Thoracic aorta (tissue), 2 donors: ENCODE measurements at regions not wholly inside any gene's neighbourhood (a gene's known extent, or its start where the extent isn't known, plus 50 kb on each side); places are given as distances from the start of the nearest gene placed in this dataset.

ENCODE experiments used
- ATAC-seq: fragments of 150-250 bp; one replicate; pipeline ENCODE4 v1.8.0; 2017; ENCODE audit warnings: low read depth; ENCODE audit not compliant: insufficient number of reproducible peaks, low FRiP score
- DNase-seq: peaks from one replicate; pipeline ENCODE4 v3.0.0-alpha.2; 2020; ENCODE audit warnings: low spot score
- H3K27ac ChIP-seq, 2 donors: fragments of 200-600 bp; sonication (generic); 1 replicate in 1 of 2; 2 replicates in 1 of 2; pipeline ENCODE4 v1.5.1; 2016; ENCODE audit warnings: mild to moderate bottlenecking in 2 of 2, moderate library complexity in 2 of 2
- H3K27me3 ChIP-seq: fragments of 200-600 bp; sonication (generic); replicated peaks from 2 replicates; pipeline ENCODE4 v1.6.0; 2016; ENCODE audit warnings: mild to moderate bottlenecking; ENCODE audit not compliant: insufficient read depth
- H3K36me3 ChIP-seq: fragments of 200-600 bp; sonication (generic); one replicate; pipeline ENCODE4 v1.5.1; 2016
- H3K4me1 ChIP-seq, 2 donors: fragments of 200-600 bp; sonication (generic); 1 replicate in 1 of 2; 2 replicates in 1 of 2; pipeline versions ENCODE4 v1.5.1 to v1.6.0; 2016; ENCODE audit warnings: low read depth in 2 of 2, mild to moderate bottlenecking in 1 of 2; ENCODE audit not compliant: control insufficient read depth in 1 of 2
- H3K4me3 ChIP-seq: fragments of 200-600 bp; sonication (generic); 2 replicates; pipeline ENCODE4 v1.5.1; 2016; ENCODE audit warnings: mild to moderate bottlenecking
- H3K9me3 ChIP-seq: fragments of 200-600 bp; sonication (generic); 2 replicates; pipeline ENCODE4 v1.5.1; 2016
- TF ChIP-seq, protein P1 (sequence below): fragments of 200-600 bp; sonication (generic); IDR thresholded peaks from one replicate; pipeline ENCODE4 v1.5.1; 2019; ENCODE audit warnings: antibody characterized with exemption

DNA sequence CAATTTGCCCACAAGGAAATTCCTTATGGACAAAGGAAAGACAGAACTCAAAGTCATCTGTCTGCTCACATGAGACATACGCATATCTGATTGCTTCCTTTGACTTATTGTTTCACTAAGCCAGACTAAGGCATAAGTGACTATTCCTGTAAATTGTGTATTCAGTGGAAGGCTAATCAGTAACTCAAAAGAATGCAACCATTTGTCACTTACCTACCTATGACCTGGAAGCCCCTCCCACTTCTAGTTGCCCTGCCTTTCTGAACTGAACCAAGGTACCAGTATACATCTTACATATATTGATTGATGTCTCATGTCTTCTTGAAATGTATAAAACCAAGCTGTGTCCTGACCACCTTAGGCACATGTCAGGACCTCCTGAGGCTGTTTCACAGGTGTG, 53.5 kb upstream of the PROK2 start:
- DNase-seq: no peak
- no peak overlapping the region for H3K27ac ChIP-seq
- no peak for ATAC-seq
- H3K9me3 ChIP-seq: no peaks in the 10 kb centered on the region
- H3K4me1 ChIP-seq: no peaks in the 10 kb centered on the region
- TF ChIP-seq, protein P1, sequence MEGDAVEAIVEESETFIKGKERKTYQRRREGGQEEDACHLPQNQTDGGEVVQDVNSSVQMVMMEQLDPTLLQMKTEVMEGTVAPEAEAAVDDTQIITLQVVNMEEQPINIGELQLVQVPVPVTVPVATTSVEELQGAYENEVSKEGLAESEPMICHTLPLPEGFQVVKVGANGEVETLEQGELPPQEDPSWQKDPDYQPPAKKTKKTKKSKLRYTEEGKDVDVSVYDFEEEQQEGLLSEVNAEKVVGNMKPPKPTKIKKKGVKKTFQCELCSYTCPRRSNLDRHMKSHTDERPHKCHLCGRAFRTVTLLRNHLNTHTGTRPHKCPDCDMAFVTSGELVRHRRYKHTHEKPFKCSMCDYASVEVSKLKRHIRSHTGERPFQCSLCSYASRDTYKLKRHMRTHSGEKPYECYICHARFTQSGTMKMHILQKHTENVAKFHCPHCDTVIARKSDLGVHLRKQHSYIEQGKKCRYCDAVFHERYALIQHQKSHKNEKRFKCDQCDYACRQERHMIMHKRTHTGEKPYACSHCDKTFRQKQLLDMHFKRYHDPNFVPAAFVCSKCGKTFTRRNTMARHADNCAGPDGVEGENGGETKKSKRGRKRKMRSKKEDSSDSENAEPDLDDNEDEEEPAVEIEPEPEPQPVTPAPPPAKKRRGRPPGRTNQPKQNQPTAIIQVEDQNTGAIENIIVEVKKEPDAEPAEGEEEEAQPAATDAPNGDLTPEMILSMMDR: no peak
- no peak overlapping the region for H3K4me3 ChIP-seq
- H3K36me3 ChIP-seq: no peaks in the 10 kb centered on the region
- no peaks in the 10 kb centered on the region for H3K27me3 ChIP-seq
